Inferior parietal cortex (tissue), 1 donor: ENCODE measurements at regions not wholly inside any gene's neighbourhood (a gene's known extent, or its start where the extent isn't known, plus 50 kb on each side); places are given as distances from the start of the nearest gene placed in this dataset.
"Not testable (repeated sequence)": the region's sequence is repeated elsewhere in the genome, so short reads cannot be mapped to it uniquely, and the experiment has no call there.

Experiments used
- DNase-seq: peaks from one replicate; pipeline ENCODE4 v3.0.0-alpha.2; 2016; ENCODE audit errors: extremely low spot score

DNA sequence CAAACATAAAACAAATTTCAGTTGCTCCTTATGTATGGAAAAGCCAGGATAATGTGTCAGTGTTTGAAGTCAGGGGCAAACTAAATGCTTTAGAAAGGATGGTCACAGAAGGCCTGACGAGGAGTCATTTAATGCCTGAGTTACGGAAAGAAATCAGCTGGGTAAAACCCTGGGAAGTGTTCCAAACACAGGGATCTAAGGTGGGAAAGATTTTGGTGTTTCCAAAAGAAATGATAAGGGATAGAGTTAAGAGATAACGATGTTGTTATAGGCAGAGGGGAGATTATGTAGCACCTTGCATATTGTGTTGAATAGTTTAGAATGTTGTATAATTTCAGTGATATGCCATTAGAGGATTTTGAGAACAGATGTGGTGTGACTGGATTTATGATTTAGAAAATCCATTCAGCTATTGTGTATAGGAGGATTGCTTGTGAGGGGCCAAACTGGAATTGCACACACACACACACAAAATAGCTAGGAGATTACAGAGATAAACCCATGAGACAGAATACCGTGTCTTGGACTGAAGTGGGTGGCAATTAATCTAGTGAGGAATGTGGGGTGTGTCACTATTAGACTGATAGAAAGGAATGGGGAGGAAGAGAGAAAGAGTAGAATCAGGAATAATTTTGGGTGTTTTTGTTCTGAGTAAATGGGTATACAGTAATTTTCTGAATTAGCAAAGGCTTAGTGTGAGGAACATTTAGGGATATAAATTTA, 274.2 kb upstream of the DAB2 start:
- DNase-seq, result no peak

DNA sequence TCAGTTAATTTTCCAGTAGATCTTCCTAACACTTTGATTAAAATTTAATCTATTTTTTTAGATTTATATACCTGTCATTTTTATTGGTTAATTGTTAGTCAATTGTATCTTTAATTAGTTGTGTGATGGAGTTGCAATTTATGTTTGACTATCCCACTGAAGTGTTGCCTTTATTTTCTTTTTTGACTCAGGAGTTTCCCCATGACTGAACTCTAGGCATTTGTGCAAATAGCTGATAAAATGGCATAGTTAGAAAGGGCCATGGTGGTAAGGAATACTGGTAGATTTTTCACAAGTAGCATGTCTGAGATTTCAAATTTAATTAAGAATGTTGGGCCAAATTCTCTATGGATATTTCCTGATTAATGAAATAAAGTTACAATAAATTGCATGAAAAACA, 273.1 kb upstream of the DAB2 start:
- no peak for DNase-seq

DNA sequence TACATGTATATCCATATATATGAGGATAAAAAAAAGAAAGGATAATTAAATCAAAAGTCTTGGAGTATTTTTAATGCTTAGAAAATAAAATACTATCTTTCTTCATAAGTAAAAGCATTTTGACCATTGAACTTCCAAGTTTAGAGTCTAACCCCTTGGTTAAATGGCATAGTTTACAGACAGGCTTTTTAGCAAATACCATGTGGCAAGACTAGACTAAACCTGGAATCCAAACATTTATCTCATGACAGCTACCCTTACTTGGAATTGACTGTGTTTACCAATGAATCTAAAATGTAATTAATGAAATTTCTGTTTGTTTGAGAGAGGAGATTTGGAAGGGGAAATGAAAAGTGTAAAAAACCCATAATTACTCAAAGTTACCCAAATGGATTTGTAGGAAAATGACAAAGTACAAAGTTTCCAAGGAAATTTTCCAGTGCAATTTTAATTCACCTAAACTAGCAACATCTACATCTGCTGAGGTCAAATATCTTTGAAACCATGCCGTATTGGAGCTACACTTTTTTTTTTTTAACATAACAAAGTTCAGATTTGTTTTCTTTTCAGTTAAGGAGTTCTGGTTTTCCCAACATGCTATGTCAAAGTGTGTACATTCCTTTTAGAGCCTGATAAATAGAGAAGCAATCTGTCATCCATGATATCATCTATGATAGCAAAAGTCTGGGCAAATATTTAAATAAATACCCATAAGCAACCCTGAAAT, 272.1 kb upstream of the DAB2 start:
- no peak for DNase-seq

DNA sequence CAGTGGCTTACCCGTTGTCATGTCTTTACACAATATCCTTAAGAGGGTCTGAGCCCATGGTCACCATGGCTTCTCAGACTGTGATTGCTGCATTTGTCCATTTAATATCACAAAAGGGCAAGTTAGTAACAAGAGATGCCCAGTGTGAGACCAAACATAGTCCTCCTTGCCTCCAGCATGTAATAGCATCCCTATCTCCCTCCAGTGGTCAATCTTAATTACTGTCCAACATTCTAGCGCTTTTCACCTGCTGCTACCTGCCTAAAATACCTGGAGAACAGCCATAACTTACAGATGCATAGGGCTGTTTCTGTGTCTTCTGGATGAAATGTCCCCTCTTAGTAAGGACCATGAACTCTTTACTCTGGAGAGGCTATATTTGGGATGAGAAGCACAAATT, 267.2 kb upstream of the DAB2 start:
- DNase-seq, result no peak

DNA sequence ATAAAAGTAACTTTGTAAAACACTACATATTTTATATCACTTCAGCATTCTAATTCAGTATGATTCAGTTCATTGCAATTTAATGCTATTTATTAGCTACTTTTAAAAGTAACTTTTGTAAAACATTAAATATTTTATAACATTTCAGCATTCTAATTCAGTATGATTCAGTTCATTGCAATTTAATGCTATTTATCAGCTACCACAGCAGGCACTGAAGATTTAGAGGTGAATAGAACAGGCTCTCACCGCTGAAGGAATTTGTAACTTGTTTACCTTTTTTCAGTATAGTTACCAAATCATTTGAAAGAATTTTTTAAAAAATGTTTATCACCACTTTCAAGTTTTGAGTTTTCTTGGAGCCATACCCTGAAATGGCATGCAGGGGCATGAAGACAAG, 266.4 kb upstream of the DAB2 start:
- DNase-seq, result no peak

DNA sequence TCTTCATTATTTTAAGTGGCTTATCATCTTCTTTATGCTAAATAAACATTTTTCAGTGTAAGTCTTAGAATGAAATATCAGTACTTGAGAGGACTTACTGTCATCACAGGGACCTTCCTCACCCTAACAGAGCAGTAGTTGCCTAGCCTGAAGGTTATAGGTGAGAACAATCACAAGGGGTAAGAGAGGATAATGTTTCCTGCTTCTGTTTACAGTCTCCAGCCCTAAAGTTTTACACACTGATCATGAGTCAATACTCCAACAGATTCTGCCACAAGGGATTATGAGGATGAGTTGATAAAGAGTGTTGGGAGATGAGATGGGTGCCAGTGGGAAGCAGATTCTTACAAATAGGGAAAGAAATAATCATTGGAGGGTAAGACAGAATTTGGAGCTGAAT, 265.1 kb upstream of the DAB2 start:
- DNase-seq, result no peak

DNA sequence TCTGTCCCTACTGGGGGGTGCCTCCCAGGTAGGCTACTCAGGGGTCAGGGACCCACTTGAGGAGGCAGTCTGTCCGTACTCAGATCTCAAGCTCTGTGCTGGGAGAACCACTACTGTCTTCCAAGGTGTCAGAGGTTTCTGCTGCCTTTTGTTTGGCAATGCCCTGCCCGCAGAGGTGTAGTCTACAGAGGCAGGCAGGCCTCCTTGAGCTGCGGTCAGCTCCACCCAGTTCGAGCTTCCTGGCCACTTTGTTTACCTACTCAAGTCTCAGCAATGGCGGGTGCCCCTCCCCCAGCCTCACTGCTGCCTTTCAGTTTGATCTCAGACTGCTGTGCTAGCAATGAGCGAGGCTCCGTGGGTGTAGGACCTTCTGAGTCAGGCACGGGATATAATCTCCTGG, 263.1 kb upstream of the DAB2 start:
- not testable (repeated sequence) for DNase-seq

DNA sequence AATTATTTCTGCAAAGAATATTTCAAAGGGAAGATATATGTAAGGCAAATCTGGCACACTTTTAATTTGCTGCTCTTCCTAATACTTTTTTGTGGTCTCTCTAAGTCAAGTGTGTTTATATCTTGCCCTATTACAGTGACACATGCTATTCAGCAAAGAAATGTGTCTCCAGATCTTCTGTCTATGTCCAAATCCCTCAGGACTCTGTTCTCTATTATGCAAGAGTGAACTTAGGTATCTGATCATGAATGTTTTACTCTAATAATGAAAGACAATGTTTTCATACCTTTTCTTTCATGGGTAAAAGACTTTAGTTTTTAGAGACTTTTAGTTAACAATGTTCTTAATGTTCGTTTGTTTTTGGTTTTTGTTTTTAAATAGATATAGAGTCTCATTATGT, 255.4 kb upstream of the DAB2 start:
- no peak for DNase-seq

DNA sequence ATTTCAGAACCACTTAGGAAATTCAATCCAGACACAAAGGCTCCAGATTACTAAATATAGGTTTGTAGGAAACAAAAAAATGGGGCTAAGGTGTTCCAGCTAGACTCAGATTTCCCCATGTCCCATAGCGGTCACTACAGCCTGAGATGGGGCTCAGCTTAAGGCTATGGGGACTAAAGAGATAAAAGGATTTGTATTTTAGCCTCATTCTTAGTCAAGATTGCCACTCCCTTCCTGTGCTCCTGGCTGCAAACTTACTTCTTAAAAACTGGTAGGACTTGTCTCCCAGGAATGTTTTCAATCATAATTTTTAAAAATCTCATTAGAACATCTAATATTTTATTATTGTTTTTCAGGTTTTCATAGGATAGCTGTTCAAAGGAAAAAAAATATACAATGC, 253.8 kb upstream of the DAB2 start:
- no peak for DNase-seq

DNA sequence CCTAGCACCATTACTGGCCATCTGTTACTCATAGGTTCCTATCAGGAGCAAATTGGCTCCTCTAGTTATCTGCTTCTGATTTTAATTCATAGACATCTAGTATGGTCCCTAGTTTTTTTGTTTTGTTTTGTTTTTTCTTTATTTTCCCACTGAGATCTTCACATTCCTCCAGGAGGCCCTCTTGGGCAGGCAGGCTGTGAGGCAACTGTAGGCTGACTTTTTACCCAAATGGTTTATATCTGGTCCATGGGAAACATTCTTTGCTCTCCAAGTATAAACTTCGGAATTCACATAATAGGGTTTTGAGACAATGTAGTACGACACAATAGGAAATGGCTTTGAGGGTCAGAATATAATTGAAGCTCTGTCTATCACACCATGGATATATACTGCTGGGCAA, 250.9 kb upstream of the DAB2 start:
- DNase-seq, result no peak

DNA sequence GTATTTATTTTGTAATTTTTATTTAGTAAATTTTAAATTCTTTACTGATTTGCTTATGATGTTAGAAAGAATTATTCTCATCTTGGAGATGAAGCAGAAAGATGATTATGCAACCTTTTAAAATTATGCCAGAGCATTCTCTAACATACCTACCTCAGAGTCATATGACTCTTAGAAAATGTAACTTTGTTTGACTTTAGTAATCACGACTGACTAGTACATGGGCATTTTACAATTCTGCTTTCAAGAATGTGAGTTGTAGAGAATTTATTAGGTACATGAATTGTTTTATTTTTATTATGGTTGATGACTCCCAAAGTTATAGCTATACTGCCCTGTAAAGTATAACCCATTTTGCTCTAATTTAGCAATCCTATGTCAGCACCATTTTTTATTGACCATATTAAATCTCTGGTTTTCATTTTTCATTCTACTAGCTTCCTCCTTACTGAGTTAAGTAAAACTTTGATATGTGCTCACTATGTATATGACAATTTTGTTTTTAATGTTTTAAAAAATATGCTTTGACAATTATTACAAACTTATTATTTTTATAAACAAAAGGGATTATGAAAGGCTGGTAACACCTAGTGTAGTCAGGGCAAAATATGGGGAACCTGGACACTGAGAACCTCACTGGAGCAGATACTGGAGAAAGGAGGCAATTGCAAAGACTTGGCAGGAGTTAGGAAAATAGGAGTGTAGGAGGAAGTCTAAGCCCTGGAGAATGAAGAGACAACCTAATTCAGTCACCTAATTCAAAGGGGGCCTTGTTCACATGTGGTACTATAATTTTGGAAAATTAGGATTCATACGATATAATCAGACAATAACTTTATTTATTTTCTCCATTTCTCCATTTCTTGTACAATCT, 249.7 kb upstream of the DAB2 start:
- no peak for DNase-seq

DNA sequence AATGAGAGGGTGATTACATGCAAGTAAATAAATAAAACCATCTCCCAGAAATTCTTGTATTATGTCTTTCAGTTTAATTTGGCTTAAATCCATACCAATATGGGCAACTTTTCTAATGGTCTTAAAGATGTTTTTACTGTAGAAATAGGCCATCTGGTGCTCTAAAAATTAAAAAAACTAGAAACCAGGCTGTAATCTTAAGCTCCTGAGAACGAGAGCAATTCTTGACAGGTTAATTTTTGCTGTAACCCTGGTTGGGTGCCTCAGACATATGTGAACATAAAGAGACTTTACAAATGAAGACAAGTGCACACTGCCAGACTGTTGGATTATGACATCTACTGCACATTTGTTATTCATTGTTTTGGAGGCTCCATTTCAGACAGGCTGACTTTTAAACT, 246.8 kb upstream of the DAB2 start:
- no peak for DNase-seq

DNA sequence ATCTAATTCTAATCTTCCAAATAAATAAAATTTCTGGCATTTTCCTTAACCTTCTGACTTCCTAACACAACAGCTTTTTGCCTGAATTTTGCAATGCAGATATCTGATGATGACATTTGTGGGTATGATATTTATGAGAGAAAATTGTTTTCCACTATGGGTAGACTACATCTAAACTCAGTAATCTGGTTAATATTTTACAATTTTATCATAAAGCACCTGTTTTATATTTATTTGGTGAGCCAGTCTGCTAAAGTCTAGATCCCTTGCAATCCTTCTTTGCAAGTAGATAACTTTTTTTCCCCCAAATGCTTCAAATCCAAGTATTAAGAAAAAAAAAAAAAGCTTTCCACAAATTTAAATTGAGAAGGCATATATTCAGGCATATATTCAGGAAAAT, 246.2 kb upstream of the DAB2 start:
- DNase-seq, result no peak

DNA sequence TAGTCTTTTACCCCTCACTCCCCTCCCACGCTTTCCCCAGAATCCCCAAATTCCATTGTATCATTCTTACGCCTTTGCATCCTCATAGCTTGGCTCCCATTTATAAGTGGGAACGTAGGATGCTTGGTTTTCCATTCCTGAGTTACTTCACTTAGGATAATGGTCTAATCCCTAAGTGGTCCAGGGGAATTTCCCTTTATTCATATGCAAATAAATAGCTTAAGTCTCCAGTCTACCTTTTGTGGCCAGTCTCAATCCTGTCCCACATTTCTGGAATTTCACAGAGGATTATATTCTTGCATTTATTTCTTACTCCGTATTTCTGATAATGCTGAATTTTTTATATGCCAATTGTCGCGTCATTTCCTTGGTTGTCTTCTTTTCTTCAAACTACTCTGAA, 245.6 kb upstream of the DAB2 start:
- DNase-seq, result no peak

DNA sequence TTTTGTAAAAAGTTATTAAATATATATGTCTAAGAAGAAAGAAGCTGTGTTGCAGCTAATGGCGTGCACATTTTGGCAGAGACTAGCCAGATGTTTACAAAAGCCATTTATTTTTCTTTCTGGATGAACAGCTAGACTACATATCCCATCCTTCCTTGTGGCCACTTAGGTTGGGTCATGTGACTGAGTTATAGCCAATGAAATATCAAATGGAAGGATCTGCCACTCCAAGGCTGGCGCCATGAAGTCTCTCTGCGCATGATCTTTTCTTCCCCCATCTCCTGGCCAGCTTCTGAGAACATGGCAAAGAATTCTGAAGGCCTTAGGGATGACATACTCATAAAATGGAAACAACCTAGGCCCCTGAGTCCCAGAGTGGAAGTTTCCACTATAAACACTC, 244.2 kb upstream of the DAB2 start:
- no peak for DNase-seq

DNA sequence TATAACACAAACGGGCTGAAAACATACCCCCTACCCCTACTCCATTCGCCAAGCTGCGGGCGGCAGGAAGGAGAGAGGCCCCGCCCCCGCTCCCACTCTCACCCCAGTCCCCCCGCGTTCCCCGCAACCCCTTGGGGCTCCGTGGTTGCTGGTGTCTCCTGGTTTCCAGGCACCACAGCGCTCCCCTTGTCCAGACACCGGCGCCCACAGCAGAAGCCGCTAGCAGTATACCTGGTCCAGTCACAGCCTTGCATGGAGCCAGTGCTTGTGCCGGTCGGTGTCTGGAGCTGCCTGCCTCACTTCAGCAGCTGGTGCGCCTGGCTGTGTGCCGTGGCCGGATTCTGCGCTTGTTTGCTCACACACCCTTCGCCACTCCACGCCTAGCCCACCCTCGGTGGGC, 240.5 kb upstream of the DAB2 start:
- DNase-seq, result no peak

DNA sequence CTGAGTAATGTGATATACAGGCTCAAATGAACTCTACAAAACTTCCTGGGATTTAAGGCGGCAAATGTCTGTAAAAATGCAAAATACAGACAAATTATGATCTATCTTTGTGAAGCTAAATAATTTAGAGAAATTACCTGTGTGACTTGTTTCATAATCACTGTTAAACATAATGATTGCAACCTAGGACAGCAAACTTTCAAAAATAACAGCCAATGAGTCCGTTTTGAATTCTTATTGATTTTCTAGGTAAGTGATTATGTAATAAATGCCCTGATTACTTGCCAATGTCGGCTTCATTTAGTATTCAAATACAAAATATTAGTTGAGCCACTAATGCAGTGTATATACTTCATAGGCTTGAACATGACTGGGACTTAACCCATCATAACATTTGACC, 238.2 kb upstream of the DAB2 start:
- no peak for DNase-seq

DNA sequence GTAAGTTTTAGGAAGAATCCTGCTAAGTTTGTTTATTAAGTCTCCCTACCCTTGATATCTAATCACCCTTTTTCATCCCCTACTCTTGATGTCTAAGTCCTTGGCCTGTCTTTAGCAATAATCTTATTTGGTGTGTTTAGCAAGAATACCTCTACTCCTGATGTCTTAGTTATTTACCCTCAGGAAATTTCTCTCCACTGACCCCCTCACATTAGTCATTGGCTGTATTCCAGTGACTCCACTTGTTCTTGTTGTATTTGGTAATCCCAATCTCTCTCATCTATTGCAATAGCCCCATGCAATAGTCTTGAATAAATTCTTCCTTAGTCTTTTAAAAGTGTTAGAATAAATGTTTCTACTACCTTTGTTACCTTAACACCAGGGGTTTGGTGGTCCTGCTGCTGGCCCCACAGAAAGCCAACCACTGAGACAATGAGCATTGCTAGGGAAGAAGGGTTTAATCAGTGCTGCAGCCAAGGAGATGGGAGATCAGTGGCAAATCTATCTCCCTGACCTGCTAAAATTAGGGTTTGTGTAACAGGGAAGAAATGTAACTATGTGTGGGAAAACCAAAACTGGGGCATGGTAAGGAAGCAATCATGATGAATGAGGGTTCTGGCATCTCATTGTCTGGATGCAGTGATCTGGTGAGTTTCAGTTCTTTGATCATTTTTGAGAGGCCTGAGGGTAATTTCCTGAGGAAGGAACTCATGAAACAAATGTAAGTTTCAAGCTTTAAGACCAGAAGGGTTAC, 236.4 kb upstream of the DAB2 start:
- no peak for DNase-seq

DNA sequence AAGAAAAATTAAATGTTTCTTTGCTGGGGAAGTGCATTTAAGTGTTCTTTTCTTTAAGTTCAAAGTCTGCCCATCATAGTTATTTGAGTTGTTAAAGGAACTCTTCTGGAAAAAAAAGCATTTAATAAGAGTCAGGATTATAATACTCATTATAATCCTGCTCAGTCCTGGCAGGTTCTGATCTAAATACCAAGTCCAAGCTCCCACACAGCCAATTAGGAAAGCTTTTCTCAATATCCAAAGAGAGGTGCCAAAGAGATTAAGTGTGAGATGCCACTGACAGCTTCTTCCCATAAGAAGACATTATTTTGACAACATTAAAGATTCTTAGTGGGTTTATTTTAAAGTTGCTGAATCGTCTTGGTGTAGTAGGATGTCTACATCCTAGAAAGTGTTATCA, 235.2 kb upstream of the DAB2 start:
- DNase-seq, result no peak

DNA sequence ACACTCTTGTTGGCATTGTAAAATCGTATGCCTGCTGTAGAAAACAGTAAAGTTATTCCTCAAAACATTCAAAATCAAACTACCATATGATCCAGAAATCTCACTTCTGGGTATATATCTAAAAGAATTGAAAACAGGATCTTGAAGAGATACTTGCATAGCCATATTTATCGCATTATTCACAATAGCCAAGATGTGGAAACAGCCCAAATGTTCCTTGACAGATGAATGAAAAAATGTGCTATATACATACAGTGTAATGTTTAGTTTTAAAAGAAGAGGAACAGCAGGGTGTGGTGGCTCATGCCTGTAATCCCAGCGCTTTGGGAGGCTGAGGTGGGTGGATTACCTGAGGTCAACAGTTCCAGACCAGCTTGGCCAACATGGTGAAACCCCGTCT, 234.1 kb upstream of the DAB2 start:
- no peak for DNase-seq

DNA sequence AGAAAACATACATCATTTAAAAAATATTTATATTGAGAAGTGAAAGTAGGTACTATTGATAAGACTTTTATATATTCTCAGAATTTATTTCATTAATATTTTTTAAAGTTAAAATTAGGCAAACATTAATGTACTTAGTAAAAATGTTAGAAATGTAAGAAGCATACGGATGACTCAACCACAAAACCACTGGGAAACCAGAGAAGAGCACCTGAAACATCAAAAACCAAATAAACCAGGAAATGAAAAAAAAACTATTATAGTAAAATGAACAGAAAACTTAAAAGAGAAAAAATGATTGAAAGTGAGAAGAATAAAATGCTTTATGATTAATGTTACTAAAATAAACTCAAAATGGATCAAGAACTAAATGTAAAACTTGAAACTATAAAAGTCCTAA, 233.2 kb upstream of the DAB2 start:
- no peak for DNase-seq

DNA sequence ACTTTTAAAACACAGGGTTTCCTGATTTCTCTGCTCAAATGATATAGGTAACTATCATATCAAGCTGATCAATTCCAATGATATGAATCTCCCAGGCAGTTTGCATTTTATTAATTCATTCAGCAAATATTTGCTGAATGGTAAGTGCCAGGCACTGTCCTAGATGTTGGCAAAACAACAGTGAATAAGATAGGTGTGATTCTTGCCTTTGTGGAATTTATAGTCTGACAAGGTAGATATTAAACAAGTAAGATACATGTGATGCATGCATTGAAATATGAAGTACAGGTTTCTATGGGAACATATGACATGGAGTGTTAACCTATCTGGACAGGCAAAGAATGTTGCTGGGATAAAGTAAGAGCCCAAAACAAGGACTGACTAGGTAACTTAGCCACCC, 231.8 kb upstream of the DAB2 start:
- no peak for DNase-seq
